HT-29 (cell line): ENCODE measurements at regions not wholly inside any gene's neighbourhood (a gene's known extent, or its start where the extent isn't known, plus 50 kb on each side); places are given as distances from the start of the nearest gene placed in this dataset.

Experiments
- DNase-seq: peaks from one replicate; pipeline ENCODE4 v3.0.0-alpha.2; 2015; ENCODE audit warnings: low spot score

DNA sequence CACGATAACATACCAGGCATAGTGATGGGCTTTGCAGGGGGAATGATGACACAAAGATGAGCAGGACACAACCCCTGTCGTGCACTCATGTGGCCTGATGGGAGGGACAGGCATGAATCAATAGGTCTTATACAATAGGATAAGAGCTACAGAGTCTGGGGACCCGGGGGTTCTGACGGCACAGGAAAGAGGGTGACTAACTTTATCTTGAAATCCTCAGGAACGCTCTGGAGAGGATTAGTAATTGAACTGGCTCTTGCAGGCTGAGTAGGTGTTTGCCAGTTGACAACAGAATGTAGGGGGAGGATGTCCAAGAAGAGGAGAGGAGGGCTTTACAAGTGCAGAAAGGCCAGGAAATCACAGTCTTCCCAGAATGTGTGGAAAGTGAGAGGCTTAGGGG, 219.9 kb upstream of the ECI2 start:
- no peak for DNase-seq

DNA sequence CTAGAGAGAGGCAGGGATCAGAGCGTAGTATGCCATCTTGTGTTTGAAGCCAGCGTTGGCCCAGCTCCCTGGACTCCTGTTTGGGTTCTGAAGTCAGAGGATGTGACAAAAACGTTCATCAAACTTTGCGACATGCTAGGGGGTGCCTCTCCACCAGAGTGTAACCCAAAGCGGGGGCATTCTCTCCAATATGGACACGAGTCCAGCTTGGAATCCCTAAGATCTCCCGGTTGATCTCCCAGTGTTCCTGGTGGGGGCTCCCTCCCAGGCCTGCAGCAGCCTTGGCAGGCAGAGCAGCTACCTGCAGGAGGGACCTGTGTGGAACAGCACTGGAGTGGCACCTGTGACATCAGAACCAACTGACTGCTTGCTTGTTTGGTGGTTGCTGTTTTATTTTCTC, 218.8 kb upstream of the ECI2 start:
- no peak for DNase-seq

DNA sequence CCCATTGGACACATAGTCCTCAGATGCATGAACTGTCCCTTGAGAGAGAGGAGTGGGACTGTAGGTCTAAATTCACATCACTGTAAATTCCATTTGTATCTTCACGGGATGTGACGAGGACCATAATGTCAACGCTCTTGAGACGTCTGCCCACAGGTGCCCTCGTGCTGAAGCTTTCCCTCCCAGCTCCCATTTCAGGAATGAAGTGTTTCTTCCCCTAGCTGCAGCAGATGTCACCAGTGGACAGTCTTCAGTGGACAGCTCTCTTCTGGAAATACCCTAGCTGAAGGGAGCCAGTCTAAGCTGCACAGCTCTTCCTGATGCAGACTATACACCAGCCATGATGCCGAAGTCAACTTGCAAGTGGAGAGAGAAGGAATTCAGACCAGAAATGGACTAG, 217.4 kb upstream of the ECI2 start:
- DNase-seq: no peak

DNA sequence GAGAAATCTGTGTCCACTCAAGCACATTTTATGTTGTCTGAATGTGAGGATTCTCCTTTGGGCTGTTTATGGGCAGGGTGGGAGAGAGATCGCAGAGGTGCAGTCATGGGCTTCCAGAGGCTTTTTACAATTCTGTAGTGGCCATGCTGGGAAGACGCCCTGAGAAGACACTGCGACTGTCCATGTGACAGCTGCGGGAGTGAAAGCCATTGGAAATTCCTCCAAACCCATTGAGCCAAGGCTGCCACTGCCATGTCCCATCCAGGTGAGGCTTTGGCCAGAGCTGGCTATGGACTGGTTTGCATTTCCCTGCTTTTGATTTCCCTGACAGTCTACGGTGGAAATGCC, 216.9 kb upstream of the ECI2 start:
- DNase-seq: no peak

DNA sequence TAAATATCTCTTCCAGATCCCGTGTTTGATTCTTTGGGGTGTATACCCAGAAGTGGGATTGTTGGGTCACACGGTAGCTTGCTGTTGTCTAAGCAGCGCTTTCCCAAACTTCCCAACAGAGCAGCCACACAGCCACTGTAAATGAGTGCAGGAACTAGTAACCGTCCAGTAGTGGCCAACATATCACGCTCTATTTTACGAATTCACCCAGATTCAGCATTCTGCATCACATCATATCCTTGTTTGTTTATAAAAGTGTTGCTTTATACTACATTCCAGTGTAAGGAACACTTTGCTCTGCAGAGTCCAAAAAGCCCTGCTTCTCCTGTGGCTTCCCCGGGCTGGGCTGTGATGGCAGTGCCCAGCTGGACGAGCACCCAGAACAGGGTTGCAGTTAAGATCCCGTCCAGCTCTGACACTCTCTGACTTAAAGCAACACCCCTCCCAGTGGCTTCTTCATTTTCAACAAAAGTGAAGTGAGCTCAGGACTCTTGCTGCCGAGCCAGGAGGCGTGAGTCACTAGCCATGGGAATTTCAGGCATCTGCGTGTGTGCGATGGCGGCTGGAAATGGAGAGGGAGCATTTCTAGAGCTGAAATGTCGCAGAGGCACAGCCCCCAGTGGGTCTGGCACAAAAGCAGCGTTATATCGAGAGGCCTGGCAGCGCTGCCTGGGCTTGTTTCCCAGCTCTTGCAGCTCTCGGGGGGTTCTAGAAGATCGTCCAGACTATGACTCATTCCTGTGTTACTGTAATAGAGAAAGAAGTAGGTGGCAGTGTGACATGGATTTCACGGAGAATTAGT, 216.3 kb upstream of the ECI2 start:
- DNase-seq: peak; percentile 7

DNA sequence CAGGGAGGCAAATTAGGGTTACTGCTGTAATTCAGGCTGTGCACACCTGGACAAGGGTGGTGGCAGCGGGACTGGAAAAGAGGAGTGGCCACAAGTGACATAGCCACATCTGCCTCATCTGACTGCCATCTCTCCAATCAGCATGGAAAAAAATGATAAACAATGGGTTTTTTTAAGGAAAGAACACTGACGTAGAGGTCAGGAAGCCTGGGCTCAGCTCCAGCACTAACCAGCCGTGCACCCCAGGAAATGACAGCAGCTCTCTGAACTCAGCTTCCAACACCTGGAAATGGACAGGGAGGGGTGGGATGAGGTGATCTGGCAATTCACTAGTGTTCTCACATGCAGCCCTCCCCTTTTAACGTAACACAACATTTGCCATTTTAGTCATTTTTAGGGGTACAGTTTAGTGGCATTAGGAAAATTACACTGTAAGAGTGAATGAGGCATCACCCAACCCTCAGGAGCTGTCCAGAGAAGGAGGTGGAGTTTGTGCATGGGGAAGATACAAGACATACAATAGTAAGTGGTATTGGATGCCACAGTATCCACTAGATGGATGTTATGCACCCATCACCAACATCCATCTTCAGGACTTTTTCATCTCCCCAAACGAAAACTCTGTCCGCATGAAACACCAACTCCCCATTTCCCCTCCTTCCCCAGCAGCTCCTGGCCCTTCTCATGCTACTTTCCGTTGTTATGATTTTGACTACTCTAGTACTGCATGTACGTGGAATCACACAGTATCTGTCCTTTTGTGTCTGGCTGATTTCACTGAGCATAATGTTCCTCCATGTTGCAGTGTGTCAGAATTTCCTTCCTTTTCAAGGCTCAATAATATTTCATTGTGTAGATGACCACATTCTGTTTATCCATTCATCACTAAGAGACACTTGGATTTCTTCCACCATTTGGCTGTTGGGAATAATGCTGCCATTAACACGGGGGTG, 215.5 kb upstream of the ECI2 start:
- DNase-seq: no peak

DNA sequence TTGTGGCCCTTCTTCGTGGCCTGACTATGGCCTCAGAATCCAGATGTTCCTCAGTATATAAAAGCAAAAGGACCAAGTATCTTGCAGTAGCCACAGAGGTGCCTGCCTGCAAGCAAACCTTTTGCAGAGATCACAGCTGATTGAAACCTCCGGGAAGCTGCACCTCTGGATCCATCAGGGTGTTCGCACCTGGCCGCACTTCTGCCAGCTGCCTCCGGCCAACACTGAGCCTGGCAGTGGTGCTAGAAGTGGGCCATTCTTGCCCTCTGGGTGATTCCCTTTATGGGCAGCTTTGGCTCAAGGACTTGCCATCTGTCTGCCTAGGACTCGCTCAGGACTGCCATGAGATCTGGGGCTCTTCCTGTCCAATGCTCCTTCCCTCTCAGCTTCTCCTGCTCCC, 214.6 kb upstream of the ECI2 start:
- no peak for DNase-seq

DNA sequence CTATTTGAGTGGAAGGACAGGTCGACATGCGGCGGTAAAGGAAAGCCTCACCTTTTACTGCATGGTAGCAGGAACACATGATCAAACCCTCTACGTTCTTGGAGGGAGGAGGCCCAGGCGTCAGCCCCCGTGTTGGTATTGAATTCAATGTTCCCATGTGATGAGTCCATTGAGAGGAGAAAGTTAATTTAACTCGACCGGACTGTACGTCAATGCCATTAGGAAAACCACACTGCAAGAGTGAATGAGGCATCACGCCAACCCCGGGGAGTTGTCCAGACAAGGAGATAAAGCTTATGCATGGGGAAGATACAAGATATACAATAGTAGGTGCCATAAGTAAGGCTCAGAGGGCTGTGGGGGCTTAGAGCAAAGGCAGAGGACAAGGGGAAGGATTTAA, 213.9 kb upstream of the ECI2 start:
- no peak for DNase-seq

DNA sequence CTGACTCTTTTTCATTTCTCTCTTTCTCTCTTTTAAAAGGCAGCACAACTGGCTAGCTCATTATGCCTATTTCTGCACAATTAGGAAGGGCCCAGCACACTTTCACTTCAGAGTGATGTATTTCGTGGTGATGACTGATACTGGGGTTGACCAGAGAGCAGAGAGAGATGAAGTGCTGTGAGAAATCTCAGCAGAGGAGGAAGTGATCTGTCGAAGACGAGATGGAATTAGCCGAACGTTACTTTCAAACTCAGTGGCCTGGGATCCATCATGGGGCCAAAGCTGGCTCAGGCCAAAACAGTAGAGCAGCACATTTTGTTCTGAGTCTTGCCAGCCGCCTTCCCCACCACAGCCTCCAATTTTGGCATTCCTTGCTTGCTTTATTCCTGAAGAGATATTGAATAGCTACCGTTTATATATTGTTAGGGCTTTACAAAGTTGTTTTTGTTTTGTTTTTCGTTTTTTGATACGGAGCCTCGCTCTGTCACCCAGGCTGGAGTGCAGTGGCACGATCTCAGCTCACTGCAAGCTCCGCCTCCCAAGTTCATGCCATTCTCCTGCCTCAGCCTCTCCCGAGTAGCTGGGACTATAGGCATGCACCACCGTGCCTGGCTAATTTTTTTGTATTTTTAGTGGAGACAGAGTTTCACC, 213.2 kb upstream of the ECI2 start:
- no peak for DNase-seq

DNA sequence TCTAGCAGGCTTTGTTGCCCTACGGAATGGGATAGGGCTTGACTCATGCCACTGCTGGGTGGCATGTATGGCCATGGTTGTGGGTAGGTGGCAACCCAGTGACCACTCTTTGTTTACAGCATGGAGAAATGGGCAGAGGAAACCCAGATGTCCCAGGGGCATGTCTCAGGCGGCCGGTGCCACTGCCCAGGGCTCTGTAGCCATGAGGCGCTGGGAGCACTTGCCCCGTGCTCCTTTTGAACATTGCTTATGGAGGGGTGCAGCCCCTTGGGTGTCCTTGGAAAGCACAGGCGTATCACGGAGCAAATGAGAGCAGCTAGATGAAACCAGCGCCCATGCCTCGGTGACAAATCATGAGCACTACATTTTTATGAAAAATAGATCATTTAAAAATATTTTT, 212.5 kb upstream of the ECI2 start:
- no peak for DNase-seq

DNA sequence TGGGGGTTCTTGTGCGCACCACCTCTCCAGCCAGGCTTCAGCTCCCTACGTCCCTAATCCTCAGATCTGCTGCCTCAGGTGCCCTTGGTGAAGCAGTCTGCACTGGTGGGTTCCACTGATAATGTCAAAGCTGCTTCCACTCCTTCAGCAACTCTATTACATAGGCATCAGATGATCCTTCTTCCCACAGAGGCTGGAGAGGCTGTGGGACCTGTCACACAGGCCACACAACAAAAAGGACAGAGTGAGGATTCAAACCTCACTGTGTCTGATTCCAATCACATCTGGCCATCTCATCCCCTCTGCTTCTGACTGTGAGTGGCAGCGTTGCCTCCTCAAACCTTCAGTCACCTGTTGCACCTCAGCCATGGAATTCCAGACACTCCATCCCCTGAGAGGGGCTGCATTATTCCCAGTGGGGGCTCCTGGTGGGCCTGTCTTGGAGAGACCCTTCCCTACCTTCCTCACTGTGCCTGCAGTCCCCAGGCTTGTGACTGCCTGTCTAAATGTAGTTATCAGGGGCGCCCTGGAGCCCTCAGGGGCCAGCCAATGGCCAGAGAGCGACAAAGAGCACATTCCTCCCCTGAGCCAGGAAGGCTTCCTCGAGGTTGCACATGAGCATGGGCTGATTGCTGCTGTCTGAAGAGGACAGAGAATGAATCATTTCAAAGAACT, 211.4 kb upstream of the ECI2 start:
- DNase-seq: no peak

DNA sequence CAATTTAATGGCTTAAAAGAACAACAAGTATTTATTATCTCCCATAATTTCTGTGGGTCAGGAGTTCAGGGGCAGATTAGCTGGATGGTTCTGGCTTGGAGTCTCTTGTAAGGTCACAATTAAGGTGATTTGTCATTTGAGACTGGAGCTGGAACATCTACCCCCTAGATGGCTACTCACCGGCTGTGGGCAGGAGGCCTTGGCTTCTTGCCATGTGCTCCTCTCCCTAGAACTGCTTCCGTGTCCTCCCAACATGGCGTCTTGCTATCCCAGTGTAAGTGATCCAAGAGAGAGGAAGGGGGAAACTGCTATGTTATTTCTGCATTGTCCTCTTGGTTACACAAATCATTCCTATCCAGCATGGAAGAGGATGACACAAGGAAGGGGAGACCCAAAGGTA, 210.2 kb upstream of the ECI2 start:
- DNase-seq: no peak

DNA sequence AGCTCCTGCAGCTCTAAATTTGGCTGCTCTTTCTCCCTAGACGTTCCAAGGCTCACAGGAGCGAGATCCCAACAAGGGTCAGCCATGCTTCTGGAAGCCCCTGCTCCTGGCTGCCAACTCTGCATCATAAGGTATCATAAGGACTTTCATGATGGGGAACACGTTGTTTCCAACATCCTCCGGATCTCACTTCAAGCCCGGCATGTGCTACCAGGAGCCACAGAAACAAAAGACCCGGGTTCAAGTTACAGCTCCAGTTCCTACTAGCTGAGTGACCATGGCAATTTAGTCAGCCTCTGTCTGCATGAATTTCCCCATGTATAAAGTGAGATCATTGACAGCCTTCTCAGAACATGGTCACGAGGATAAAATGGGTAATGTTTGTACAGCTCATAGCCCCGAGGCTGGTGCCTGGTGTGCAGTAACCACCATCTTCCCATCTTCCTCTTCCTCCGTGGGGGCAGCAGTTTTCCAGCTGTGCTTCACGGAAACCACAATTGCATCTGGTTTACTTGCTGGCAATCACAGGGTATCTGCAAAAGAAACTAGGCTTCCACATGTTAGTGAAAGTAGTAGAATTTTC, 209.0 kb upstream of the ECI2 start:
- DNase-seq: no peak

DNA sequence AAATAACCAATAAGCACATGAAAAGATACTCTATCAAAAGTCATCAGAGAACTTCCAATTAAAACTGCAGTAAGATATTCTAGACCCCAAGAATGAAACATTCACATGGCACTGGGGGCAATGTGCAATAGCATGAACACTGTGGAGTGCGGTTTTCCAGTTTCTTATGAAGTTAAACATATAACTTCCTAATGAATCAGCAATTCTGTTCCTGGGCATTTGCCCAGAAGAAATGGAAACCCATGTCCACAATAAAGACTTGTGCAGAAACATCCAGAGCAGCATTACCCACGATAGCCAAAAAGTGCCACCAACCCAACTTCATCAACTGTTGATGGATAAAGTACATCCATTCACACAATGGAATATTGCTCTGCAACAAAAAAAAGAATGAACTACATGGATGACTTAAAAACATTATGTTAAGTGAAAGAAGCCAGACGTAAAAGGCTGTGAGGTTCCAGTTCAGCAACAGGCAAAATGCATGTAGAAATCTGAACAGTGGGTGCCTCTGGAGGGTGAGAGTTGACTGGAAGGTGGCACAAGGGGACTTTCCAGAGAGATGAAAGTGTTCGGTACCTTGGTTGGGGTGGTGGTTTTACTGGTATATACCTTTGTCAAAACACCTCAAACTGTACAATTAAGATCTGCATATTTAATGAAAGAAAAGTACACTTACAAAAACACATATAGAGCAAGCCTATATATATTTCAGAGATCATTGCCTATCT, 207.2 kb upstream of the ECI2 start:
- DNase-seq: no peak

DNA sequence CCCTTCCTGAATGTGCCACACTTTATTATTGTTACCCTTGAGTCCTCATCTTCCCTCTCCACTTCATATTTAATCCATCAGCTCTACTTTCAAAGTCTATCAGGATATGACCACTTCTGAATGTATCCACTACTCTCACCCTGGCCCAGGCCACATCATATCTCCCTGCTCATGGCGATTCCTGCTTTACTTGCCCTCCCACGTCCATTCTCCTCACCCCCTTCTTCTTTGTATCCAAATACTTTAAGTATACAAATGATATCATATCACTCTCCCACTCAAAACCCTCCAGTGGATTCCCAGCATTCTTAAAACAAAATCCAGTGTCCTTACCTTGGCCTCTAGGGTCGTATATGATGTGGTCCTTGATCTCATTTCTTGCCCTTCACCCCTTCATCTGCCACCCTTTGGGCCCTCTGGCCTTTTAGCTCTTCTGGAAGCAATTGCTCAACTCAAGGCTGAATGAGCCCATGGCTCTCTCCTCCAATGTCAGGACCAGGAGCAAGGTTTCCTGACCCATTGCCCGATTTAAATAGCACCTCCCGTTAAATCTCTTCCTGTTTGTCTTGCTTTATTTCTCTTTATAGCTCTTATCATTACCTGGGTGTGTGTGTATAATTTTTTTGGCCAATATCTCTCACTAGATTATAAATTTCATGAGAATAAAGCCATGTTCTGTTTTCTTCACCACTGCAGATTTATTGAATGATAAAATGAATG, 205.9 kb upstream of the ECI2 start:
- no peak for DNase-seq

DNA sequence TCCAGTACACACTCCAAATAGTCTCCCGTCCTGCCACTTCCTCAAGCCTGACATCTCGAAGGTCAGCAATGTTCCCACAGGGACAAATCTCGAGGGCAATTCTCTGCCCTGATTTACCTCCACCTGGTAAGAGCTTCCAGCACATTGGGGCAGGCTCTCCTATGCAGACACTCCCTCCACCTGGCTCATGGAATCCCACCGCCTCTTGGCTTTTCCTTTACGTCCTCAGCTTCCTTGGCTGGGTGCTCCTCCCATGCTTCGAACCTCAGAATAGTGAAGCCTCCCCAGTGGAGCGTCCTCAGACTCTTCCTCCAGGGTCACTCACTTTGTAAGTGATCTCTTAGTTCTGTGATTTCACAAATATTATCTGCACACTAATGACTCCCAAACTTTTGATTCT, 205.2 kb upstream of the ECI2 start:
- no peak for DNase-seq

DNA sequence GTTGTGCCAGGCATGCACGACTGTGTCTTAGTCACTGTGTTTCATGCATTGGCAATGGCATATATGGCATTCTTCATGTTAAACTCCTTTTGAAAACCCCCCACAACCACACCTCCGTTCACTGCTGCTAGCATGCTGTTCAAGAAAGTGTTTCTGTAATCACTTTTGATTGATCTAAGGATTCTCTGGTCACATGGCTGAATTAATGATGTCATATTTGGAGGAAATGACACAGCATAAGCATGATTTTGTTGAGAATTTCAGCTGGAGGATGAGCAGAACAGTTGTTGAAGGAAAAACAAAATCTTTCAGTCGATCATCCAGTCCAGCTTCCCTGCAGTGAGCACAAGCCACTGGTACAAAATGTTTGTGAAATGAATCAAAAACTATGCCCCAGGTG, 203.5 kb upstream of the ECI2 start:
- no peak for DNase-seq

DNA sequence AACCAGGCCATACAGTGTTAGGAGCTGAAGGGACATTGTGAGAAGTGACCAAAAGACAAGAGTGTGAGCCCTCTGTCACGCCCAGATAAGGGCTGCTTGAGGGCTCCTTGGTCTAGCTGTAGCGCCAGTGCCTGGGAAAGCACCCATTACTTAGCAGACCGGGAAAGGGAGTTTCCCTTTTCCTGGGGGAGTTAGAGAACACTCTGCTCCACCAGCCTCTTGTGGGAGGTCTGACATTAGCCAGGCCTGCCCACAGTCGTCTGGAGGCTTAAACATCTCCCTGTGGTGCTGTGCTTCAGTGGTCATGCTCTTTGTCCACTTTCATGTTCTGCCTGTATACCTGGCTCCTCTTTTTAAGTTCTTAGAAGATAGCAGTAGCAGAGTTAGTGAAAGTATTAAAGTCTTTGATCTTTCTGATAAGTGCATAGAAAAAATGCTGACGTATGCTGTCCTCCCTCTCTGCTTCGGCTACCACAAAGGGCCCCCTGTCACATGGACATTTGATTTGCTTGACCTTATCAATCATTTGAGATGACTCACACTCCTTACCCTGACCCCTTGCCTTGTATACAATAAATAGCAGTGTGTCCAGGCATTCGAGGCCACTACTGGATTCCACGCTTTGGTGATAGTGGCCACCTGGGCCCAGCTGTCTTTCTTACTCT, 201.5 kb upstream of the ECI2 start:
- peak; percentile 3 for DNase-seq

DNA sequence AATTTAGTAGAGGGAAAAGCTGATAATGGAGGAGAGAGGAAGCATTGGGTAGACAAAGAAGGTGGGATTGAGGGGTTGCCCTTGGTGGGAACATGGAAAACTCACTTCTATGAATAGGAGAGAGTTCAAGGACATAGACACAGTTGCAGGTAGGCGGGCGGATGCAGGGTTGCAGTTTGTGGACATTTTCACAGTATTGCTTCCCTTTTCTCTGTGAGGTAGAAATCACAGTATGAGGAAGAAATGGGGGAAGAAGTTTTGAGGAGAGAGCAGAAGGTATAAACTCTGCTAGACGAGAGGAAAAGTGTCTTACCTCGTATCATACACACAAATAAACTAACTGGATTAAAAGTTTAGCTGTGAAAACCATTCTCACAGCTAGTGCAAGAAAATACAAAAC, 200.7 kb upstream of the ECI2 start:
- no peak for DNase-seq
